HepG2 (cell line): ENCODE measurements at regions not wholly inside any gene's neighbourhood (a gene's known extent, or its start where the extent isn't known, plus 50 kb on each side); places are given as distances from the start of the nearest gene placed in this dataset.

ENCODE experiments used
- ATAC-seq: fragments of 200-7000 bp; cut with Tn5 transposase; 3 replicates; pipeline ENCODE4 v1.9.1; 2020; ENCODE audit warnings: mild to moderate bottlenecking, moderate library complexity
- BruUV-seq: library from RNA; stranded (reverse); fragments of 400-500 nt; replicated peaks from 2 replicates; lab custom pipeline; 2021; lab: Mats Ljungman, UMichigan
- CTCF ChIA-PET: fragments of 300-600 bp; formaldehyde crosslinking; extraction: SDS; loops from one replicate; lab custom pipeline; 2021; ENCODE audit warnings: low total read pairs, inconsistent platforms, low intra/inter-chr PET ratio; lab: Yijun Ruan, JAX
- POLR2A ChIA-PET: fragments of 350-600 bp; sonication (Branson Sonifier 250); formaldehyde crosslinking; loops from one replicate; lab custom pipeline; 2020; ENCODE audit warnings: antibody characterized with exemption, inconsistent platforms; lab: Yijun Ruan, JAX
- DNase-seq: peaks from one replicate; pipeline ENCODE4 v3.0.0-alpha.2; 2015; ENCODE audit warnings: low spot score
- FAIRE-seq: peaks from 3 replicates; lab custom pipeline; 2011; peaks lifted over from hg19 to GRCh38; lab: Jason Lieb, UNC
- H2AFZ ChIP-seq: one replicate; pipeline ENCODE4 v1.6.1; 2011; ENCODE audit warnings: low read length, inconsistent platforms
- H3K27ac ChIP-seq: fragments of 300-600 bp; 3 replicates; pipeline ENCODE4 v1.8.0; 2011; ENCODE audit warnings: mixed run types, mild to moderate bottlenecking, mixed read lengths, low read length, inconsistent platforms; ENCODE audit not compliant: insufficient read depth; ENCODE audit errors: extremely low read length
- H3K27me3 ChIP-seq, 2 experiments: fragments of 200-600 bp in 1 of 2; 2 replicates in 1 of 2; 3 replicates in 1 of 2; pipeline versions ENCODE4 v1.6.0 to v1.8.0; 2011; ENCODE audit warnings: low read length in 2 of 2, mild to moderate bottlenecking in 2 of 2, moderate library complexity in 2 of 2, inconsistent platforms in 1 of 2; ENCODE audit not compliant: insufficient read depth in 2 of 2, control insufficient read depth in 1 of 2
- H3K36me3 ChIP-seq, 2 experiments: fragments of 200-600 bp in 1 of 2; replicated peaks in 1 of 2; 2 replicates in 1 of 2; 3 replicates in 1 of 2; pipeline versions ENCODE4 v1.5.1 to v1.8.0; 2011; ENCODE audit warnings: low read length in 2 of 2, inconsistent platforms in 1 of 2; ENCODE audit not compliant: insufficient read depth in 2 of 2, control insufficient read depth in 1 of 2
- H3K4me1 ChIP-seq: 2 replicates; pipeline ENCODE4 v1.5.1; 2012; ENCODE audit warnings: low read length, inconsistent platforms; ENCODE audit not compliant: insufficient read depth
- H3K4me2 ChIP-seq: 2 replicates; pipeline ENCODE4 v1.6.0; 2011; ENCODE audit warnings: low read depth, low read length, inconsistent platforms
- H3K4me3 ChIP-seq, 3 experiments: fragments of 200-600 bp in 1 of 3; sonication (generic), shearing (Covaris generic) in 1 of 3; replicated peaks in 1 of 3; 2 replicates each; pipeline ENCODE4 v1.5.1; 2011 to 2016; ENCODE audit warnings: low read length in 3 of 3, inconsistent platforms in 2 of 3, low read depth in 2 of 3, mild to moderate bottlenecking in 2 of 3, control low read depth in 1 of 3, mixed read lengths in 1 of 3; ENCODE audit not compliant: insufficient read depth in 1 of 3
- H3K79me2 ChIP-seq: one replicate; pipeline ENCODE4 v1.6.1; 2011; ENCODE audit warnings: low read length, inconsistent platforms; ENCODE audit not compliant: insufficient read depth
- H3K9ac ChIP-seq: 2 replicates; pipeline ENCODE4 v1.6.0; 2011; ENCODE audit warnings: mild to moderate bottlenecking, low read depth, low read length, inconsistent platforms; ENCODE audit not compliant: insufficient read depth
- H3K9me3 ChIP-seq: 2 replicates; pipeline ENCODE4 v1.5.1; 2012; ENCODE audit warnings: mild to moderate bottlenecking, low read length
- H4K20me1 ChIP-seq: 2 replicates; pipeline ENCODE4 v1.6.0; 2011; ENCODE audit warnings: inconsistent platforms, mild to moderate bottlenecking, low read length, moderate library complexity; ENCODE audit not compliant: insufficient read depth
- ARNT2 ChIP-seq: sonication (generic); formaldehyde crosslinking; IDR thresholded peaks from 2 replicates; pipeline ENCODE4 v1.8.0; 2022; ENCODE audit warnings: mild to moderate bottlenecking, low read depth, missing genetic modification reagents, moderate library complexity
- CSRNP2 ChIP-seq: sonication (generic); formaldehyde crosslinking; conservative IDR thresholded peaks from 2 replicates; pipeline ENCODE4 v1.8.0; 2022; ENCODE audit warnings: low read depth, missing genetic modification reagents
- DR1 ChIP-seq: sonication (generic); formaldehyde crosslinking; IDR thresholded peaks from 2 replicates; pipeline ENCODE4 v1.8.0; 2021; ENCODE audit warnings: mild to moderate bottlenecking, missing genetic modification reagents, inconsistent platforms
- GATA4 ChIP-seq: sonication (generic); IDR thresholded peaks from 2 replicates; pipeline ENCODE4 v1.6.1; 2016; ENCODE audit warnings: antibody characterized with exemption, low read depth, borderline replicate concordance
- KDM5A ChIP-seq: fragments of 200-600 bp; sonication (generic); IDR thresholded peaks from 2 replicates; pipeline ENCODE4 v1.7.0; 2018; ENCODE audit warnings: antibody characterized with exemption, mild to moderate bottlenecking, low read length, borderline replicate concordance
- MTERF4 ChIP-seq: sonication (generic); formaldehyde crosslinking; IDR thresholded peaks from 2 replicates; pipeline ENCODE4 v1.8.0; 2023; ENCODE audit warnings: mild to moderate bottlenecking, missing genetic modification reagents
- SOX13 ChIP-seq, 3 experiments: fragments of 450-650 bp in 1 of 3; sonication (generic) in 1 of 3; formaldehyde crosslinking in 1 of 3; IDR thresholded peaks in 2 of 3; conservative IDR thresholded peaks in 1 of 3; 2 replicates each; pipeline versions ENCODE4 v1.5.0 to v1.6.1; 2016 to 2020; ENCODE audit warnings: antibody characterized with exemption in 1 of 3, mild to moderate bottlenecking in 1 of 3, missing compliant biosample characterization in 1 of 3, missing genetic modification reagents in 1 of 3, moderate library complexity in 1 of 3
- XBP1 ChIP-seq: sonication (generic); formaldehyde crosslinking; IDR thresholded peaks from 2 replicates; pipeline ENCODE4 v1.5.0; 2020; ENCODE audit warnings: missing genetic modification reagents
- ZNF280B ChIP-seq: sonication (generic); formaldehyde crosslinking; IDR thresholded peaks from 2 replicates; pipeline ENCODE4 v1.5.0; 2020; ENCODE audit warnings: missing genetic modification reagents, mild to moderate bottlenecking, borderline replicate concordance
- ZNF333 ChIP-seq: sonication (generic); formaldehyde crosslinking; IDR thresholded peaks from 2 replicates; pipeline ENCODE4 v1.4.0; 2020; ENCODE audit warnings: mild to moderate bottlenecking, missing genetic modification reagents, borderline replicate concordance
- ZNF792 ChIP-seq: IDR thresholded peaks from 2 replicates; pipeline ENCODE4 v1.6.1; 2016
- ZSCAN5A ChIP-seq: sonication (generic); formaldehyde crosslinking; IDR thresholded peaks from 2 replicates; pipeline ENCODE4 v1.8.0; 2022; ENCODE audit warnings: mild to moderate bottlenecking, missing genetic modification reagents, borderline replicate concordance
- WGBS: methylation state at CpG from one replicate; pipeline ENCODE4 v1.1.6; 2017; ENCODE audit warnings: low lambda C conversion rate; 5-methylcytosine and 5-hydroxymethylcytosine counted together
- in situ Hi-C: cut with HindIII; loops from 2 replicates; pipeline ENCODE4 v1.10.0; 2017; ENCODE audit warnings: low pct_unique_long_range_greater_than_20kb; ENCODE audit not compliant: extremely low pct_ligation_motif_present
- intact Hi-C: fragments of 100-400 bp; cut with micrococcal nuclease; formaldehyde crosslinking; loops from one replicate; pipeline ENCODE4 v1.10.0; 2022; ENCODE audit not compliant: unreplicated experiment

- H4K20me1 ChIP-seq, result no peaks in the 10 kb centered on the region
- 5% methylated on average over 2 of the region's 2 CpGs for WGBS
- TF ChIP-seq CSRNP2 (CRISPR knock-in tag), result no peak
- TF ChIP-seq ZNF280B, result no peak
- no peak for TF ChIP-seq ZNF333 (CRISPR knock-in tag)
- TF ChIP-seq ZSCAN5A (CRISPR knock-in tag), result no peak
- TF ChIP-seq ARNT2 (CRISPR knock-in tag), result no peak
- no peak for TF ChIP-seq DR1
- TF ChIP-seq MTERF4, result no peak
- TF ChIP-seq GATA4, result no peak
- TF ChIP-seq XBP1, result no peak
- TF ChIP-seq ZNF792 (CRISPR knock-in tag), result no peak
- no peak for TF ChIP-seq KDM5A
- TF ChIP-seq SOX13 (IDR thresholded peaks at IDR 0.05), result no peak
- TF ChIP-seq SOX13 (CRISPR knock-in tag; conservative IDR thresholded peaks at IDR 0.05 in 1 of 2, IDR thresholded peaks at IDR 0.05 in 1 of 2), result no peak
- TF ChIP-seq, all 625 proteins: peak for 0
Observed at GRCh38 chr13:107091428-107091827, 523.5 kb upstream of the ARGLU1 start.

More at GRCh38 chr13:107091428-107091827, 523.5 kb upstream of the ARGLU1 start:
- H3K4me1 ChIP-seq, result no peaks in the 10 kb centered on the region
- no peaks in the 10 kb centered on the region for H3K9me3 ChIP-seq
- BruUV-seq, result no TSS peak
- FAIRE-seq (no peak), DNase-seq (no peak), ATAC-seq (no peak)
- no peak overlapping the region for H3K27ac ChIP-seq
- intact Hi-C loops, result no loop called here
- no peak overlapping the region for H3K4me3 ChIP-seq
- no peak overlapping the region for H3K4me2 ChIP-seq
- no peaks in the 10 kb centered on the region for H3K79me2 ChIP-seq
- POLR2A ChIA-PET, result no interaction called here
- no peak overlapping the region for H3K9ac ChIP-seq
- in situ Hi-C loops, result no loop called here
- CTCF ChIA-PET, result no interaction called here
- no peaks in the 10 kb centered on the region for H3K36me3 ChIP-seq
- no peak overlapping the region for H2AFZ ChIP-seq
- H3K27me3 ChIP-seq, result no peaks in the 10 kb centered on the region; a peak in 1 of 5 replicates
